Hepatocyte (in vitro differentiated cells): ENCODE measurements at regions not wholly inside any gene's neighbourhood (a gene's known extent, or its start where the extent isn't known, plus 50 kb on each side); places are given as distances from the start of the nearest gene placed in this dataset.

Experiments used
- DNase-seq: peaks from one replicate; pipeline ENCODE4 v3.0.0-alpha.2; 2016; ENCODE audit warnings: low spot score
- H2AFZ ChIP-seq: fragments of 200-600 bp; sonication (generic); 2 replicates; pipeline ENCODE4 v1.6.0; 2016; ENCODE audit warnings: antibody characterized with exemption, mild to moderate bottlenecking
- H3K27ac ChIP-seq: fragments of 200-600 bp; sonication (generic); 2 replicates; pipeline ENCODE4 v1.5.1; 2016; ENCODE audit warnings: mild to moderate bottlenecking
- H3K27me3 ChIP-seq: fragments of 200-600 bp; sonication (generic); 2 replicates; pipeline ENCODE4 v1.6.1; 2016
- H3K36me3 ChIP-seq: fragments of 200-600 bp; sonication (generic); replicated peaks from 2 replicates; pipeline ENCODE4 v1.5.1; 2016; ENCODE audit warnings: low read depth; ENCODE audit not compliant: insufficient read depth
- H3K4me1 ChIP-seq: fragments of 200-600 bp; sonication (generic); 2 replicates; pipeline ENCODE4 v1.5.1; 2016; ENCODE audit warnings: mild to moderate bottlenecking, moderate library complexity; ENCODE audit not compliant: insufficient read depth
- H3K4me2 ChIP-seq: fragments of 200-600 bp; sonication (generic); 2 replicates; pipeline ENCODE4 v1.6.0; 2016
- H3K4me3 ChIP-seq: fragments of 200-600 bp; sonication (generic); 2 replicates; pipeline ENCODE4 v1.5.1; 2016; ENCODE audit warnings: mild to moderate bottlenecking
- H3K79me2 ChIP-seq: fragments of 200-600 bp; sonication (generic); 2 replicates; pipeline ENCODE4 v1.6.0; 2017; ENCODE audit warnings: mild to moderate bottlenecking
- H3K9me2 ChIP-seq: fragments of 200-600 bp; sonication (generic); replicated peaks from 2 replicates; pipeline ENCODE4 v1.6.0; 2017; ENCODE audit warnings: mild to moderate bottlenecking; ENCODE audit not compliant: insufficient read depth
- H3K9me3 ChIP-seq: fragments of 200-600 bp; sonication (generic); 2 replicates; pipeline ENCODE4 v1.5.1; 2016; ENCODE audit warnings: low read depth, mild to moderate bottlenecking
- H4K20me1 ChIP-seq: fragments of 200-600 bp; sonication (generic); 2 replicates; pipeline ENCODE4 v1.6.0; 2016; ENCODE audit warnings: mild to moderate bottlenecking; ENCODE audit not compliant: insufficient read depth, poor library complexity, severe bottlenecking
- CTCF ChIP-seq: fragments of 200-600 bp; sonication (generic); IDR thresholded peaks from 2 replicates; pipeline ENCODE4 v1.5.1; 2016; ENCODE audit warnings: antibody characterized with exemption, mild to moderate bottlenecking; ENCODE audit not compliant: poor library complexity
- EZH2 ChIP-seq: fragments of 200-600 bp; sonication (generic); IDR thresholded peaks from 2 replicates; pipeline ENCODE4 v1.6.1; 2016; ENCODE audit warnings: antibody characterized with exemption, mild to moderate bottlenecking, borderline replicate concordance
- EZH2phosphoT487 ChIP-seq: fragments of 200-600 bp; sonication (generic); IDR thresholded peaks from one replicate; pipeline ENCODE4 v1.6.1; 2018; ENCODE audit warnings: antibody characterized with exemption, mild to moderate bottlenecking, low read depth, moderate library complexity; ENCODE audit not compliant: unreplicated experiment, severe bottlenecking
- WGBS: methylation state at CpG from one replicate; pipeline ENCODE4 v1.1.6; 2016; ENCODE audit warnings: low lambda C conversion rate; ENCODE audit errors: missing lambda C conversion rate; 5-methylcytosine and 5-hydroxymethylcytosine counted together

- Histone ChIP-seq H4K20me1 (no peaks in the 10 kb centered on the region), H3K9me2 (no peaks in the 10 kb centered on the region), H3K4me3 (no peak overlapping the region), H3K79me2 (no peaks in the 10 kb centered on the region), H3K9me3 (no peaks in the 10 kb centered on the region), H3K27ac (no peak overlapping the region), H2AFZ (no peak overlapping the region), H3K36me3 (no peaks in the 10 kb centered on the region), H3K27me3 (no peaks in the 10 kb centered on the region), H3K4me2 (no peak overlapping the region), H3K4me1 (no peaks in the 10 kb centered on the region)
- WGBS = 92% methylated on average over 2 of the region's 2 CpGs
- no peak for TF ChIP-seq EZH2phosphoT487
- no peak for TF ChIP-seq EZH2
- TF ChIP-seq CTCF = no peak
- no peak for DNase-seq
These were observed 772.9 kb upstream of the INTU start for GRCh38 chr4:126859872-126860271.

- H3K9me3 ChIP-seq = no peaks in the 10 kb centered on the region
- H3K4me2 ChIP-seq = no peak overlapping the region
- H3K79me2 ChIP-seq = no peaks in the 10 kb centered on the region
- no peaks in the 10 kb centered on the region for H3K27me3 ChIP-seq
- WGBS = 87% methylated on average over 1 of the region's 1 CpG
- H4K20me1 ChIP-seq = no peaks in the 10 kb centered on the region
- no peak overlapping the region for H2AFZ ChIP-seq
- no peaks in the 10 kb centered on the region for H3K4me1 ChIP-seq
- no peak for TF ChIP-seq CTCF
- TF ChIP-seq EZH2 = no peak
- TF ChIP-seq EZH2phosphoT487 = no peak
- DNase-seq = no peak
- H3K27ac ChIP-seq = no peak overlapping the region
- H3K9me2 ChIP-seq = no peaks in the 10 kb centered on the region
- no peaks in the 10 kb centered on the region for H3K36me3 ChIP-seq
- H3K4me3 ChIP-seq = no peak overlapping the region
These were observed 772.4 kb upstream of the INTU start for GRCh38 chr4:126860308-126860707.

GRCh38 chr4:126869967-126870366, 762.8 kb upstream of the INTU start:
- no peaks in the 10 kb centered on the region for H3K4me1 ChIP-seq
- H3K9me3 ChIP-seq = peaks cover 5% of the 10 kb centered on the region
- no peak for TF ChIP-seq CTCF
- no peak for TF ChIP-seq EZH2
- TF ChIP-seq EZH2phosphoT487 = no peak
- WGBS = 89% methylated on average over 2 of the region's 2 CpGs
- H3K79me2 ChIP-seq = no peaks in the 10 kb centered on the region
- H3K4me3 ChIP-seq = no peak overlapping the region
- no peak overlapping the region for H2AFZ ChIP-seq
- H4K20me1 ChIP-seq = no peaks in the 10 kb centered on the region
- no peaks in the 10 kb centered on the region for H3K36me3 ChIP-seq
- no peak overlapping the region for H3K4me2 ChIP-seq
- no peaks in the 10 kb centered on the region for H3K27me3 ChIP-seq
- no peak overlapping the region for H3K27ac ChIP-seq
- H3K9me2 ChIP-seq = no peaks in the 10 kb centered on the region
- DNase-seq = no peak

- TF ChIP-seq CTCF (no peak), EZH2 (no peak), EZH2phosphoT487 (no peak)
- Histone ChIP-seq H3K27ac (no peak overlapping the region), H3K9me2 (no peaks in the 10 kb centered on the region), H3K9me3 (peaks cover 5% of the 10 kb centered on the region), H3K79me2 (no peaks in the 10 kb centered on the region), H3K4me3 (no peak overlapping the region), H3K4me2 (no peak overlapping the region), H4K20me1 (no peaks in the 10 kb centered on the region), H2AFZ (no peak overlapping the region), H3K27me3 (no peaks in the 10 kb centered on the region), H3K36me3 (no peaks in the 10 kb centered on the region), H3K4me1 (no peaks in the 10 kb centered on the region)
- DNase-seq = no peak
These were observed 760.9 kb upstream of the INTU start for GRCh38 chr4:126871810-126872209.
